Iris pigment epithelial cell (primary cell): ENCODE measurements at regions not wholly inside any gene's neighbourhood (a gene's known extent, or its start where the extent isn't known, plus 50 kb on each side); places are given as distances from the start of the nearest gene placed in this dataset.

Experiments
- DNase-seq: peaks from one replicate; pipeline ENCODE4 v3.0.0-alpha.2; 2011; ENCODE audit warnings: low read depth

DNA sequence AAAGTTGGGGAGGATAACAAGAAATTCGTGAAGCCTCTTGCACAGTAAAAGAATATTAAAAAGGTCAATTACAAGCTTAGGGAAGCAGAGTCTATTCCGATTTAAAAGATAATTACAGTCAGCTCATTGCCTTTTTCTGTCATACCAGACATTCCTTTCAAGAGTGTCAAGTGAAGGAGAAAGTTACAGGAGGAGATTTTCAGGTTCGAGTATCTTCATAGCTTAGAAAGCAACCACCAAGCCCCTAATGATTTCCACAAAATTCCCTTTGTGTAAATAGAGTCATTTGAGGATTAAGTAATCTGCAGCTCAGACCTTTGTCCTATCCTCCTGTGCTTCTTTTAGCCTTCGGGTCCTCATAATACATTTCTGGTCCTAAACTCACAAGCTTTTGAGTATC lies 414.9 kb downstream of the CDH2 start:
- DNase-seq, result peak; percentile 23

GRCh38 chr18:27752944-27753343 lies 424.0 kb downstream of the CDH2 start:
- DNase-seq, result no peak

- no peak for DNase-seq
Observed at GRCh38 chr18:27750923-27751322, 426.0 kb downstream of the CDH2 start.

- peak; percentile 93 for DNase-seq
Observed at GRCh38 chr18:27750014-27750413, 426.9 kb downstream of the CDH2 start.

GRCh38 chr18:27749194-27749593 lies 427.7 kb downstream of the CDH2 start:
- DNase-seq, result no peak

- no peak for DNase-seq
Observed at GRCh38 chr18:27746241-27746640, 430.7 kb downstream of the CDH2 start.

- DNase-seq, result no peak
Observed at GRCh38 chr18:27735117-27735516, 441.8 kb downstream of the CDH2 start.

- no peak for DNase-seq
Observed at GRCh38 chr18:27731211-27731610, 445.7 kb downstream of the CDH2 start.

DNA sequence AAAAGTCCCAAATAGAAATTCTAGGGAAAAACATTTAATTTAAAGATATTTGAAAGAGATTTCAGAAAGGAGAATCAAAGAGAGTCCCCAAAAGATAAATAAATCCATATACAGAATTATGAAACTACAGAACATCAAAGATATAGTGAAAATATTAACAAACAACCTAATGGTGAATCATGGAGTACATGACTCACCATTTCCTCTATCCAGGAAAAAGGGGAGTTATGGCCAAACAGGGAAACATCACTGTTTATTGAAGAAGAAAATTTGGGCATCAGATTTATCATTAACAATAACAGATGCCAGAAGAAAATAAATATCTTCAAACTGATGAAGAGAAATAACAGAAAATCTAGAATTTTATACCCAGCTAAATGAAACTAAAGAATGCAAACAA lies 448.3 kb downstream of the CDH2 start:
- peak; percentile 36 for DNase-seq

GRCh38 chr18:27724362-27724761 lies 452.6 kb downstream of the CDH2 start:
- DNase-seq, result no peak

- peak; percentile 45 for DNase-seq
Observed at GRCh38 chr18:27723168-27723567, 453.8 kb downstream of the CDH2 start.

DNA sequence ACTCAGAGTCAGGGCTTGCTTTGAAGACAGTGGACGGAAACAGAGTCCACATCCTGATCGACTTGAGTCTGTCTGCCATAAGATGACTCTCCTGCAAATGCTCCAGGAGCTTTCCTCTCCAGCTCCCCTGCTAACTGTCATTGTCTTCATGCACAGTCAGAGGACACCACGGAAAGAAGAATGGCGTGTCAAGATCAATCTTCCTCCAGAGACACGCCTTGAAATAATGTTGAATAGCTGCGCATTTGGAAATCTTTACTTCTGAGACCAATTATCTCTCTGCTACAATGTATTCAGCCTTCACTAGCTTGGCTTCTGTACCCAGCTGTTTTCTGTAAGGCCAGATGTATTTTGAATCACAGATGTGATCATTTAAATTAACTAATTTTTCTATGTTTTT lies 457.2 kb downstream of the CDH2 start:
- DNase-seq, result no peak

DNA sequence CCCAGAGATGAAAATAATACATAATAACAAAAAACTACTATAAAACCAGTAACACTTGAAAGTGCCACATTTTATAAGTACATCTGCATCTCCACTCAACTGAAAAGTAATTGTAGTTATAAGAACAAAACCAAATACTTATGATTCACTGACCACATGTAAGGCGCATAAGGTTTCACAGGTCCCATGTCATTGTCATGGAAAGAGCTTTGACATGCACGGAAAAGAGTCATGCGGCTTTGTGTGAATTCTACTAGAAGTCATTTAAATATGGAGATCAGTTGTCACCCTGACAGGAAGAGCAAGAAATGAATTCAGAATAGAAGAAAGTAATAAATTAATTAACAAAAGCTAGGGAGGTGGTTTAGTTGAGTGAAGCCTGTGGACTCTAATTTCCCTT lies 459.1 kb downstream of the CDH2 start:
- DNase-seq, result no peak

DNA sequence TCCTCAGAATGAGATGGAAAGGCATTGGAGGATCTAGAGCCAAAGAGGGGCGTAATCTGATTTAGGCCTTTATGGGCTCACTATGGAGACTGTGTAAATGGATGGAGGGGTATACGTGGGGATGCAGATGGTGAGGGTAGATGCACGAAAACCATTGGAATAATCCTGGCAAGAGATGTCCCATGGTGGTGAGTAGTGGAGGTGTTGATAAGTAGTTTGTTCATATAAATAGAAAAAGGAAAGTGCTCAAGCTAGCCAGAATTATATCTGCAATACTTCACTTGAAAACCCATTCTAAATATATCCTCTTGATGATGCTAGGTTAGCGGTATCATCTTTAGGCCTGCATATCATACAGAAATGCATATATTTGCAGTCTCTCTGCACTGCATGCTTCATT lies 459.7 kb downstream of the CDH2 start:
- DNase-seq, result no peak

- DNase-seq, result peak; percentile 35
Observed at GRCh38 chr18:27715751-27716150, 461.2 kb downstream of the CDH2 start.

DNA sequence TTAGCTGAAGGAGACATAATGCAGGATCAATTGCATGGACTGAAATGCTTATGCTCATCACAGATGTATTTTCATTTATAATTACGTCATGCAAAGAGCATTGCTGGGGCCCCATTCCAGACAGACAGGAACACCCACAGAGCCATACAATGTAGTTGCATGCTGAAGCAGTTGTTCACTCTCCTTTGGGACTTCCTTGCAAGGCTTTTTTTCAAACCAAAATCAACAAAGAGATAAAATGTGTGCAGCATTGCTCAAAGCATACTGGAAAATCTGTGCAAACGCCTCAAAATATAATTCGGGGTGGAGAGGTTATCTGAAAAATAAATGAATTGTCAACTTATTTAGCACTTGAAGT lies 463.2 kb downstream of the CDH2 start:
- DNase-seq, result peak; percentile 94

DNA sequence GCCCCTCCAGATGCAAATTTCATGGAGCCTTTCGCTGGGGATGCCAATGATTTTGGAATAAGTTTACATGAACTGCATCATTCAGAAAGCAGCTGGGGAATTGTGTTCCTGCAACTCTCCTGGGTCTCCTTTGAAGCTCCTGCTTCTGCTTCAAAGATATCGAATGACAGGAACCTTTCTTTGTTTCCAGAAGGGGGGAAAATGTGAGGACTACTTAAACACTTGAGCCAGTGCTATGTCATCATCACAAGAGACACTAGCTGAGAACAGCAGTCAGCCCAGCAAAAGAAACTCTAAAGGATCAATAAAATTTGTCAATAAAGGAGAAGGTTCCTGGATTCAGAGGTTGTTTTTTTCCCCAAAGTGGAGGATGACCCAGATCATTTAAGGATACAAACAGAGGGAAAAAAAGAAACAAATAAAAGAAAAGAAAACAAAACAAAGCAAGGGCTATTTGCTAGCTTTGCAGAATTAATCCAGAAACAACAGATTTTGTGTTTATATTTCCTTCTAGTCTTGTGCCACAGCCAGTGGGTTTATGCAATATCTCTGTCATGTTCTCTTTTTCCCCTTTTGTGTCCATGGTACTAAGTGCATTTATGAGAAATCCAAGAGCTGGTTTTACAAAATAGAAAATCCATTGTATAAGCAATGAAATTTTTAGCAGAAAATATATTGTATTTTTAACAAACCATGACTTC lies 463.7 kb downstream of the CDH2 start:
- peak; percentile 34 for DNase-seq

- no peak for DNase-seq
Observed at GRCh38 chr18:27712066-27712465, 464.9 kb downstream of the CDH2 start.

DNA sequence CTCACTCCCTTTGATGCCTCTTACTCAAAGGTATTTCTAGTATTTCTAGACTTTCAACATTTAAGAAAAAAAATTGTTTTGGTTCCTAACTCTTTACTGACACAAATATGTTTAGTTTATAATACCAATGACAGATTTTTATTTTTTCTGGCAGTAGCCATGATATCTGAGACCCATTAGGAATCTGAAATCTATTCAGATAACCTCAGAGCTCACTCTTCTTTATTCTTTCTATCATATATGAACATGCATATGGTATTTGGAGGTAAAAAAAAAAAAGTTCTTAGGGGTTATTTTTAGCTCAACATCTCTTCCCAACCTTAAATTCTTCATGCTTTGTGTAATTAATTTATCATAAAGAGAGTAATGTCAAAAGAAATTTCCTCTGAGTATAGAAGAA lies 465.5 kb downstream of the CDH2 start:
- DNase-seq, result no peak

DNA sequence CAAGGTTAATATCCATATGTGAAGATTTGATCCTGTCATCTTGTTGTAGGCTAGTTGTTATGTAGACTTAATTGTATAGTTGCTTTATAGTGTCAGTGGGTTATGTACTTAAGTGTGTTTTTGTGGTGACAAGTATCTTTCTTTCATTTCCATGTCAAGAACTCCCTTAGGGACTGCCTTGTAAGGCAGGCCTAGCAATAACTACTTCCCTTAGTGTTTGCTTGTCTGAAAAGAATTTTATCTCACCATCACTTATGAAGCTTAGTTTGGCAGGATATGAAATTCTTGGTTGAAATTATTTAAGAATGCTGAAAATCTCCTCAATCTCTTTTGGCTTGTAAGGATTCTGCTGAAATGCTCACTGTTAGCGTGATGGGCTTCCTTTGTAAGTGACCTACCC lies 467.6 kb downstream of the CDH2 start:
- DNase-seq, result no peak

GRCh38 chr18:27707201-27707600 lies 469.7 kb downstream of the CDH2 start:
- DNase-seq, result peak; percentile 68

DNA sequence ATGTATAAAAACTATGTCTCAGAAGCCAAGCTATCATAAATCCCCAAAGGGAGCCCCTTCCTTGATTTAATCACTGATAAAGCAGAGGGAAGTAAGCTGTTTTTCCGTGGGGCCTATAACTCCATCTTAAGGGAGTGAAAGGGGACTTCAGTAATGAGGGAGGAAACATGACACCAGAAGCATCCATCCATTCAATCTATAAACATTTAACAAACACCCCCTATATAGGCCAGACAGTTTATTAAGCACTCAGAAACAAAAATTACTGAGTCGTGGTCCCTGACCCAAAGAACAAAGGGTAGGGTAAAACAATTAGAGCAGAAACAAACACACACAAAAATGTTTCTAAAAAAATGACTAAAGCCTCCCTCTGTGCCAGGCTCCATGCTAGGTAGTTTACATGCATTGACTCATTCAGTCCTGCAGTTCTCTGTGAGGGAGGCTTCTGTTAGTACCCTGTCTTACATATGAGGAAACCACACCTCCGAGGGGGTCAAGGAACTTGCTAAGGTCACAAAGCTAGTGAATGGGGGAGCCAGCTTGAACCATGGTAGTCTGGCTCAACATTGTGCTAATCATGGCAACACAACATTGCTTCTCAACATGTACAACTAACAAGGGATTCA lies 472.1 kb downstream of the CDH2 start:
- no peak for DNase-seq

GRCh38 chr18:27699137-27699536 lies 477.8 kb downstream of the CDH2 start:
- no peak for DNase-seq

DNA sequence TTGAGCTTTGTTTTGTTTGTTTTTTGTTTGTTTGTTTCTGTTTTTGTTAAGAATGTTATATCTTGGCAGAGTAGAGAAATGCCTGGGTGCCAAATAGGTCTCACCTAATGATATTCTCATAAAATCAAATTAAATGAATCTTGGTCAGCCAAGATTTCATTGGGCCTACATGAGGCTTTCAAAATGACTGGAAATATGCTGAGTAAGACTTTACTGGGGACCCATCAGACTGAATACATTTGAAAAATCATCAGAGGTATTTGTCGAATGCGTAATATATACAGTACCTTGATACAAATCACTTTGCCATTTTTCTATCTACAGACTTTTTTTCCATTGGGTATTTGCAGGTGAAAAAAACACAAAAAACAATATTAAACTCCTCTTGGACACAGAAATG lies 480.8 kb downstream of the CDH2 start:
- DNase-seq, result no peak
